Activated CD8-positive, alpha-beta T cell treated with anti-CD3 and anti-CD28 coated beads for 36 hours (primary cell): ENCODE measurements at regions not wholly inside any gene's neighbourhood (a gene's known extent, or its start where the extent isn't known, plus 50 kb on each side); places are given as distances from the start of the nearest gene placed in this dataset.

Experiments used
- ATAC-seq: fragments of 200-7000 bp; cut with Tn5 transposase; one replicate; pipeline ENCODE4 v1.10.0; 2021; ENCODE audit warnings: mild to moderate bottlenecking, moderate library complexity
- CTCF ChIA-PET: fragments of 350-600 bp; sonication (Branson Sonifier 250); formaldehyde crosslinking; loops from one replicate; lab custom pipeline; 2021; ENCODE audit warnings: antibody characterized with exemption; lab: Charles Lee
- POLR2A ChIA-PET: fragments of 350-600 bp; sonication (Branson Sonifier 250); formaldehyde crosslinking; loops from one replicate; lab custom pipeline; 2021; ENCODE audit warnings: antibody characterized with exemption; lab: Charles Lee
- DNase-seq: peaks from one replicate; pipeline ENCODE4 v3.0.0-alpha.2; 2020
- H3K27ac Mint-ChIP-seq: one replicate; pipeline ENCODE4 v1.8.0; 2021; ENCODE audit warnings: mild to moderate bottlenecking, mixed read lengths
- H3K27me3 Mint-ChIP-seq: one replicate; pipeline ENCODE4 v1.8.0; 2021; ENCODE audit warnings: mixed read lengths
- H3K36me3 Mint-ChIP-seq: one replicate; pipeline ENCODE4 v1.8.0; 2021; ENCODE audit warnings: low read depth, mixed read lengths
- H3K4me1 Mint-ChIP-seq: one replicate; pipeline ENCODE4 v1.8.0; 2021; ENCODE audit warnings: low read depth, mixed read lengths
- H3K4me3 Mint-ChIP-seq: one replicate; pipeline ENCODE4 v1.8.0; 2021; ENCODE audit warnings: mild to moderate bottlenecking, moderate library complexity, mixed read lengths
- H3K9me3 Mint-ChIP-seq: one replicate; pipeline ENCODE4 v1.8.0; 2021; ENCODE audit warnings: mixed read lengths
- intact Hi-C: fragments of 100-400 bp; cut with micrococcal nuclease; formaldehyde crosslinking; loops from one replicate; pipeline ENCODE4 v1.10.0; 2022
- TF ChIP-seq, protein P1 (sequence below): fragments of 200-600 bp; IDR thresholded peaks from one replicate; pipeline ENCODE4 v1.8.0; 2022; ENCODE audit warnings: antibody characterized with exemption, mild to moderate bottlenecking

- ChIA-PET CTCF (no interaction called here), POLR2A (no interaction called here)
- H3K27me3 Mint-ChIP-seq = no peaks in the 10 kb centered on the region
- TF ChIP-seq, protein P1, sequence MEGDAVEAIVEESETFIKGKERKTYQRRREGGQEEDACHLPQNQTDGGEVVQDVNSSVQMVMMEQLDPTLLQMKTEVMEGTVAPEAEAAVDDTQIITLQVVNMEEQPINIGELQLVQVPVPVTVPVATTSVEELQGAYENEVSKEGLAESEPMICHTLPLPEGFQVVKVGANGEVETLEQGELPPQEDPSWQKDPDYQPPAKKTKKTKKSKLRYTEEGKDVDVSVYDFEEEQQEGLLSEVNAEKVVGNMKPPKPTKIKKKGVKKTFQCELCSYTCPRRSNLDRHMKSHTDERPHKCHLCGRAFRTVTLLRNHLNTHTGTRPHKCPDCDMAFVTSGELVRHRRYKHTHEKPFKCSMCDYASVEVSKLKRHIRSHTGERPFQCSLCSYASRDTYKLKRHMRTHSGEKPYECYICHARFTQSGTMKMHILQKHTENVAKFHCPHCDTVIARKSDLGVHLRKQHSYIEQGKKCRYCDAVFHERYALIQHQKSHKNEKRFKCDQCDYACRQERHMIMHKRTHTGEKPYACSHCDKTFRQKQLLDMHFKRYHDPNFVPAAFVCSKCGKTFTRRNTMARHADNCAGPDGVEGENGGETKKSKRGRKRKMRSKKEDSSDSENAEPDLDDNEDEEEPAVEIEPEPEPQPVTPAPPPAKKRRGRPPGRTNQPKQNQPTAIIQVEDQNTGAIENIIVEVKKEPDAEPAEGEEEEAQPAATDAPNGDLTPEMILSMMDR = no peak
- H3K4me1 Mint-ChIP-seq = no peaks in the 10 kb centered on the region
- H3K27ac Mint-ChIP-seq = no peak overlapping the region
- intact Hi-C loops = no loop called here
- no peak overlapping the region for H3K4me3 Mint-ChIP-seq
- DNase-seq (no peak), ATAC-seq (no peak)
- H3K9me3 Mint-ChIP-seq = no peaks in the 10 kb centered on the region
- H3K36me3 Mint-ChIP-seq = no peaks in the 10 kb centered on the region
These were observed 243.8 kb upstream of the ADGRL2 start for GRCh38 chr1:81556968-81557367.

- H3K4me1 Mint-ChIP-seq = no peaks in the 10 kb centered on the region
These were observed 246.2 kb upstream of the ADGRL2 start for GRCh38 chr1:81554534-81554933.

GRCh38 chr1:81554108-81554507 lies 246.6 kb upstream of the ADGRL2 start:
- ATAC-seq (no peak), DNase-seq (no peak)
- Mint-ChIP-seq H3K9me3 (no peaks in the 10 kb centered on the region), H3K36me3 (no peaks in the 10 kb centered on the region), H3K4me1 (no peaks in the 10 kb centered on the region), H3K27me3 (no peaks in the 10 kb centered on the region), H3K27ac (no peak overlapping the region), H3K4me3 (no peak overlapping the region)
- intact Hi-C loops = no loop called here
- TF ChIP-seq, protein P1 = no peak
- POLR2A ChIA-PET = no interaction called here
- CTCF ChIA-PET = no interaction called here

More at GRCh38 chr1:81554534-81554933, 246.2 kb upstream of the ADGRL2 start:
- ATAC-seq (no peak), DNase-seq (no peak)
- TF ChIP-seq, protein P1 = no peak
- no peaks in the 10 kb centered on the region for H3K9me3 Mint-ChIP-seq
- H3K27ac Mint-ChIP-seq = no peak overlapping the region
- CTCF ChIA-PET = no interaction called here
- POLR2A ChIA-PET = no interaction called here
- H3K36me3 Mint-ChIP-seq = no peaks in the 10 kb centered on the region
- intact Hi-C loops = no loop called here
- H3K4me3 Mint-ChIP-seq = no peak overlapping the region
- no peaks in the 10 kb centered on the region for H3K27me3 Mint-ChIP-seq

DNA sequence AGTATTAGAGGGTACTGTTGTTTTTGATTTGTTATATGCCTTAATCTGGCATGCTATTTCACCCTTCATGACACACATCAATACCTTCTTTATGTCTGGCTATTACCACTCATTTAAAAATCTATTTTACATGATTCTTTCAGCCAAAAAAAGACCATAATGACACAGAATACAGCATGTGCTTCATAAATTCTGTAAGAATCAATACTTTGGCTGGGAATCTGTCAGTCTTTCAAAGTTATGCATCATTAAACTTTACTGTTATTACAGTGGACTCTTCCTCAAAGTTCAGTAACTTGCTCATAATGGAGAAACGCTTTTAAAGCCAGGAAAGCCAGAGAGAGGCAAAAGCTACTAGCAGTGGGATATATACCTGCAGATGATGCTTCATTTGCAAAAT lies 247.2 kb upstream of the ADGRL2 start:
- no peaks in the 10 kb centered on the region for H3K36me3 Mint-ChIP-seq
- DNase-seq (no peak), ATAC-seq (no peak)
- no peaks in the 10 kb centered on the region for H3K27me3 Mint-ChIP-seq
- no peak overlapping the region for H3K27ac Mint-ChIP-seq
- POLR2A ChIA-PET = no interaction called here
- no peaks in the 10 kb centered on the region for H3K9me3 Mint-ChIP-seq
- H3K4me3 Mint-ChIP-seq = no peak overlapping the region
- CTCF ChIA-PET = no interaction called here
- H3K4me1 Mint-ChIP-seq = no peaks in the 10 kb centered on the region
- TF ChIP-seq, protein P1 = no peak
- intact Hi-C loops = no loop called here

DNA sequence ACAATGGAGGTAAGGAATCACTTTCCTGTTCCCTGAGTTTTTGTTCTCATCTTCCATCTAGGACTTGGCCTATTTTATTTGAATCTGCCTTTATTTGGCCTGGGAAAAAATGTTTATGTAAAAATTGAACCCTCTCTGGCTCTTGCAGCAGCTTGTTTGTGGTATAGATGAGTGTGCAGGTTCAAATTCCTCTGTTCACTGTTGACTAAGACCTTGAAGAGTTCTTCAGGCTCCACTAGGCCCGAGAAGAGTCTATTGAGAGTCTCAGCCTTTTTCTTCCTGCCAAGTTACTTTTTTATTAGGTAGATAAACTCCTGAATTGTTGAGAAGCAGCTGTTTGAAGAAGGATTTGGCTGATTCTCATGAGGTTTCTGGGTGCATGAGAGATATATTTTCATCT lies 248.8 kb upstream of the ADGRL2 start:
- Mint-ChIP-seq H3K9me3 (no peaks in the 10 kb centered on the region), H3K36me3 (no peaks in the 10 kb centered on the region), H3K4me1 (no peaks in the 10 kb centered on the region), H3K4me3 (no peak overlapping the region), H3K27ac (no peak overlapping the region), H3K27me3 (no peaks in the 10 kb centered on the region)
- ChIA-PET CTCF (no interaction called here), POLR2A (no interaction called here)
- DNase-seq (no peak), ATAC-seq (no peak)
- intact Hi-C loops = no loop called here
- TF ChIP-seq, protein P1 = no peak
